Esophagus muscularis mucosa (tissue), 4 donors: ENCODE measurements at regions not wholly inside any gene's neighbourhood (a gene's known extent, or its start where the extent isn't known, plus 50 kb on each side); places are given as distances from the start of the nearest gene placed in this dataset.

ENCODE experiments used
- DNase-seq: peaks from one replicate; pipeline ENCODE4 v3.0.0-alpha.2; 2017; ENCODE audit errors: extremely low spot score
- H3K27ac ChIP-seq, 4 donors: fragments of 200-600 bp; sonication (generic); replicated peaks in 1 of 4; 1 replicate in 3 of 4; 2 replicates in 1 of 4; pipeline ENCODE4 v1.5.1; 2016 to 2019; ENCODE audit warnings: mild to moderate bottlenecking in 1 of 4
- H3K27me3 ChIP-seq, 4 donors: fragments of 200-600 bp; sonication (generic); one replicate each; pipeline versions ENCODE4 v1.5.1 to v1.6.0; 2016 to 2019
- H3K36me3 ChIP-seq, 4 donors: fragments of 200-600 bp; sonication (generic); one replicate each; pipeline ENCODE4 v1.5.1; 2016 to 2019
- H3K4me1 ChIP-seq, 4 donors: fragments of 200-600 bp; sonication (generic); one replicate each; pipeline ENCODE4 v1.5.1; 2016 to 2019
- H3K4me3 ChIP-seq, 4 donors: fragments of 200-600 bp; sonication (generic); 1 replicate in 2 of 4; 2 replicates in 2 of 4; pipeline ENCODE4 v1.5.1; 2016 to 2019; ENCODE audit warnings: mild to moderate bottlenecking in 4 of 4, moderate library complexity in 1 of 4
- H3K9me3 ChIP-seq, 4 donors: fragments of 200-600 bp; sonication (generic); 1 replicate in 3 of 4; 2 replicates in 1 of 4; pipeline ENCODE4 v1.5.1; 2016 to 2019
- EP300 ChIP-seq: sonication (generic); formaldehyde crosslinking; IDR thresholded peaks from one replicate; pipeline ENCODE4 v1.6.1; 2017; ENCODE audit warnings: antibody characterized with exemption
- POLR2A ChIP-seq: fragments of 450-650 bp; IDR thresholded peaks from one replicate; pipeline ENCODE4 v1.6.1; 2017; ENCODE audit warnings: antibody characterized with exemption, moderate library complexity, mild to moderate bottlenecking, low read depth
- POLR2AphosphoS5 ChIP-seq, 2 donors: sonication (generic); formaldehyde crosslinking; IDR thresholded peaks; one replicate each; pipeline ENCODE4 v1.6.1; 2017; ENCODE audit warnings: antibody characterized with exemption in 2 of 2
- WGBS: methylation state at CpG from one replicate; pipeline ENCODE4 v1.1.5; 2018; 5-methylcytosine and 5-hydroxymethylcytosine counted together
- intact Hi-C: fragments of 100-400 bp; cut with DNase I; formaldehyde crosslinking; loops from one replicate; pipeline ENCODE4 v1.15.1; 2023
- TF ChIP-seq, protein P1 (sequence below), 3 experiments: fragments of 200-600 bp in 2 of 3; fragments of 450-650 bp in 1 of 3; sonication (generic) in 2 of 3; IDR thresholded peaks; one replicate each; pipeline ENCODE4 v1.5.1; 2017 to 2019; ENCODE audit warnings: antibody characterized with exemption in 3 of 3, mild to moderate bottlenecking in 2 of 3, moderate library complexity in 1 of 3

DNA sequence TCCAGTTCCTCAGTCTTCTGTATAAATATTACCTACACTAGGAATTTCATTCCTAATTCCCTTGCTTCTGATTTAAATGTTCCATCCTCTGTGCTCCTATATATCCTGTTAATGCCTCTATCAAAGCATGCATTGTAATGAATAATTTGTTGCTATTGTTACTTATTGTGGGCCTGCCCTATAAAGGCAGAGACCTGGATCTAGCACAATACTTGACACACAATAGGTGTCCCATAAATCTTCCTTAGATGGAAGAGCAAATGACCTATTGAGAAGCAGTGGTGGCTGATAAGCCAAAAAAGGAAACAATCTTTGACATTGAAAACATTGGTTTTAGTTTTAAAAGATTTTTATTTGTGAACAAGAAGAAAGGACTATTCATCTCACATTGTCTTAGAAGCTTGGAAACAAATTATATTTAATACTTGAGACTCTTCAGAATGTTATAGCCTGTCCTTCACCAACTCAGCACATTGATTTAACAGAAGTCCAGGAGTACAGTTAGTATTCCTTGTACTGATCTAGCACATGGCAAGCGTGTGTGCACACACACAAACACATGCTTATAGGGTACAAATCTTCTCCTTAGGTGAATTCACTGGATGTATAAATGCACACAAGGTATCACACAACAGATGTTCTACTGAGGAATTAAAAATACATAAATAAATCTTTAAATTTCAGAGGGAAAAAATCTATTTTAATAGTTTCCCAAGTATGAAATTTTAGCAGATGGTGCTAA is 135.9 kb downstream of the DUSP6 start:
- H3K27me3 ChIP-seq, result no peaks in the 10 kb centered on the region
- no peak overlapping the region for H3K4me3 ChIP-seq
- no peak overlapping the region for H3K27ac ChIP-seq
- no peak for TF ChIP-seq POLR2A
- no peak for TF ChIP-seq POLR2AphosphoS5 (IDR thresholded peaks at IDR 0.05)
- TF ChIP-seq, protein P1, sequence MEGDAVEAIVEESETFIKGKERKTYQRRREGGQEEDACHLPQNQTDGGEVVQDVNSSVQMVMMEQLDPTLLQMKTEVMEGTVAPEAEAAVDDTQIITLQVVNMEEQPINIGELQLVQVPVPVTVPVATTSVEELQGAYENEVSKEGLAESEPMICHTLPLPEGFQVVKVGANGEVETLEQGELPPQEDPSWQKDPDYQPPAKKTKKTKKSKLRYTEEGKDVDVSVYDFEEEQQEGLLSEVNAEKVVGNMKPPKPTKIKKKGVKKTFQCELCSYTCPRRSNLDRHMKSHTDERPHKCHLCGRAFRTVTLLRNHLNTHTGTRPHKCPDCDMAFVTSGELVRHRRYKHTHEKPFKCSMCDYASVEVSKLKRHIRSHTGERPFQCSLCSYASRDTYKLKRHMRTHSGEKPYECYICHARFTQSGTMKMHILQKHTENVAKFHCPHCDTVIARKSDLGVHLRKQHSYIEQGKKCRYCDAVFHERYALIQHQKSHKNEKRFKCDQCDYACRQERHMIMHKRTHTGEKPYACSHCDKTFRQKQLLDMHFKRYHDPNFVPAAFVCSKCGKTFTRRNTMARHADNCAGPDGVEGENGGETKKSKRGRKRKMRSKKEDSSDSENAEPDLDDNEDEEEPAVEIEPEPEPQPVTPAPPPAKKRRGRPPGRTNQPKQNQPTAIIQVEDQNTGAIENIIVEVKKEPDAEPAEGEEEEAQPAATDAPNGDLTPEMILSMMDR (IDR thresholded peaks at IDR 0.05), result no peak
- no peak for TF ChIP-seq EP300
- H3K36me3 ChIP-seq, result no peaks in the 10 kb centered on the region
- intact Hi-C loops, result no loop called here
- H3K4me1 ChIP-seq, result peaks cover 0 to 19% (median 12%) of the 10 kb centered on the region in 4 donors
- DNase-seq, result no peak
- H3K9me3 ChIP-seq, result no peaks in the 10 kb centered on the region
- 100% methylated on average over 1 of the region's 1 CpG for WGBS

GRCh38 chr12:89215196-89215595 is 137.1 kb downstream of the DUSP6 start:
- H3K4me3 ChIP-seq, result no peak overlapping the region
- no peak for DNase-seq
- no peaks in the 10 kb centered on the region for H3K36me3 ChIP-seq
- no peaks in the 10 kb centered on the region for H3K9me3 ChIP-seq
- no peaks in the 10 kb centered on the region for H3K27me3 ChIP-seq
- TF ChIP-seq, protein P1 (IDR thresholded peaks at IDR 0.05), result no peak
- TF ChIP-seq POLR2A (no peak), EP300 (no peak), POLR2AphosphoS5 (IDR thresholded peaks at IDR 0.05) (no peak)
- H3K27ac ChIP-seq, result no peak overlapping the region
- peaks cover 0 to 19% (median 12%) of the 10 kb centered on the region in 4 donors for H3K4me1 ChIP-seq
- intact Hi-C loops, result no loop called here
- WGBS, result 77% methylated on average over 1 of the region's 1 CpG

- intact Hi-C loops, result no loop called here
- peak overlapping the region in 1 of 4 donors; percentile 2 for H3K27ac ChIP-seq
- 85% methylated on average over 1 of the region's 1 CpG for WGBS
- no peak overlapping the region for H3K4me3 ChIP-seq
- peaks cover 0 to 19% (median 12%) of the 10 kb centered on the region in 4 donors for H3K4me1 ChIP-seq
- no peaks in the 10 kb centered on the region for H3K27me3 ChIP-seq
- no peaks in the 10 kb centered on the region for H3K36me3 ChIP-seq
- no peaks in the 10 kb centered on the region for H3K9me3 ChIP-seq
- TF ChIP-seq, protein P1 (IDR thresholded peaks at IDR 0.05), result no peak
- TF ChIP-seq POLR2AphosphoS5 (IDR thresholded peaks at IDR 0.05) (no peak), EP300 (no peak), POLR2A (no peak)
- DNase-seq, result no peak
Measured at GRCh38 chr12:89213747-89214146, 138.6 kb downstream of the DUSP6 start.

DNA sequence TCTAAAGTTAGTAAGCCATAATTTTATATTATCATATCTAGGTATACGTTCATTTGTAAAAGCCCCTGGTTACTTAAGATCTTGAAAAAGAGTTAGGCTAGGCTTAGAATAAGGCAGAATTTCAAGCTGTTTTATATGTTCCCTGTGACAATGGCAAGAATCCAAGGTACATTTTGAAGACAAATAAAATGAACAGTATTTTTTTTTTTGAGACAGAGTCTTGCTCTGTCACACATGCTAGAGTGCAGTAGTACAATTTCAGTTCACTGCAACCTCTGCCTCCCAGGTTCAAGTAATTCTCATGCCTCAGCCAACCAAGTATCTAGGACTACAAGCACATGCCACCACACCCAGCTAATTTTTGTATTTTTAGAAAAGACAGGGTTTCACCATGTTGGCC is 139.2 kb downstream of the DUSP6 start:
- no peak for DNase-seq
- Histone ChIP-seq H3K27ac (peak overlapping the region; percentile 2 to 41 (median 11)), H3K27me3 (no peaks in the 10 kb centered on the region), H3K36me3 (no peaks in the 10 kb centered on the region), H3K9me3 (no peaks in the 10 kb centered on the region), H3K4me3 (no peak overlapping the region), H3K4me1 (peaks cover 0 to 19% (median 12%) of the 10 kb centered on the region in 4 donors)
- 93% methylated on average over 1 of the region's 1 CpG for WGBS
- TF ChIP-seq POLR2A (no peak), POLR2AphosphoS5 (IDR thresholded peaks at IDR 0.05) (no peak)
- intact Hi-C loops, result no loop called here

- 65% methylated on average over 3 of the region's 3 CpGs for WGBS
- H3K9me3 ChIP-seq, result no peaks in the 10 kb centered on the region
- H3K4me1 ChIP-seq, result peaks cover 0 to 19% (median 12%) of the 10 kb centered on the region in 4 donors
- H3K36me3 ChIP-seq, result no peaks in the 10 kb centered on the region
- no peaks in the 10 kb centered on the region for H3K27me3 ChIP-seq
- DNase-seq, result no peak
- H3K27ac ChIP-seq, result peak overlapping the region; percentile 2 to 41 (median 8)
- intact Hi-C loops, result no loop called here
- TF ChIP-seq POLR2AphosphoS5 (IDR thresholded peaks at IDR 0.05), result peak; percentile 36 to 65
- TF ChIP-seq EP300, result no peak
- no peak overlapping the region for H3K4me3 ChIP-seq
Measured at GRCh38 chr12:89212339-89212771, 139.9 kb downstream of the DUSP6 start.
